ENCODE measurements at regions not wholly inside any gene's neighbourhood (a gene's known extent, or its start where the extent isn't known, plus 50 kb on each side); places are given as distances from the start of the nearest gene placed in this dataset.
A peak's percentile ranks its signal among the peaks of the same experiment; 100 is the strongest.
"Not testable (repeated sequence)": the region's sequence is repeated elsewhere in the genome, so short reads cannot be mapped to it uniquely, and the experiment has no call there.

DNA sequence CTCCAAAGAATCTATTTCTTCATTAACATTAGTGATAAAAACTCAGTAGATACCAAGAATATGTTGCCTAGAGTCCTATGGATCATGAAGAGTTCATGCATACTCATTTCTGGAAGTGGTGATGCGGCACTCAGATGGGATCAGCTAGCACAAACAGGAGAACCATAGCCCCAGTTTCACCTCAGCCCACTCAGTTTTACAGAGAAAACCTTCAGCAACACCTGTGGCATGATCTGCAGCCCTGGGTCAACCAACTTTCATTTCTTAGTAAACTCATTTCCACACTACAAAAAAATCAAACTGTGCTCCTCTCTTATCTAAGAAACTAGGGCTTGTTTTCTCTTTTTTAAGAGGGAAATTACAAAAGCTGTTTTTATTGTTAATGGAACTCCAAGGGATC lies 569.4 kb downstream of the CCDC85A start:
- no peak for ATAC-seq
- intact Hi-C loops (cut with DNase I), result no loop called here
- no peak for DNase-seq

DNA sequence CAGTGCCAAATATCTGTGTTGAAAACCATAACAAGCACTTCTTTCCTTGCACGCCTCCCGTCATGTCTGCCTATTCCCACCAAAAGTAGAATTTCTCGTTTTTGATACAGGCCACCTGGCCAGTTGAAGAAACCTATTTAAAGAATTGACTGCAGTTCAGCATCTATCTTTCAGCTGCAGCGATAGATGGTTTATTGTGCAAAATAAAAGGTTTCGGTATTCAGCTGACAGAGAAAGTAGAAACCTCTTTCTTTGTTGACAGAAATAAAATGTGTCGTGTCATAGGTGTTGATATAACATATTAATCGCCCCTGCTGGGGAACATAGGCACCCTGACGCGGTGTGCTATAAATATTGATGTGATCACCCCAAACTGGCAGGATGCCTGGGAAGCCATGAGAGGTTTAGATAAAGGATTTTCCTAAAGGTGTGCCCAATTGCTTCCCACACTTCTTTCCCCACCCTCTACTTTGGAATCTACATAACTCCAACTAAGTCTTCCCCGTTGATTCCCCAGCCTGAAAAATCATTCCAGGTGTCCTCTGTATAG lies 570.4 kb downstream of the CCDC85A start:
- DNase-seq (peak; percentile 40), ATAC-seq (peak; percentile 41 to 44)
- intact Hi-C loops (cut with DNase I), result no loop called here

DNA sequence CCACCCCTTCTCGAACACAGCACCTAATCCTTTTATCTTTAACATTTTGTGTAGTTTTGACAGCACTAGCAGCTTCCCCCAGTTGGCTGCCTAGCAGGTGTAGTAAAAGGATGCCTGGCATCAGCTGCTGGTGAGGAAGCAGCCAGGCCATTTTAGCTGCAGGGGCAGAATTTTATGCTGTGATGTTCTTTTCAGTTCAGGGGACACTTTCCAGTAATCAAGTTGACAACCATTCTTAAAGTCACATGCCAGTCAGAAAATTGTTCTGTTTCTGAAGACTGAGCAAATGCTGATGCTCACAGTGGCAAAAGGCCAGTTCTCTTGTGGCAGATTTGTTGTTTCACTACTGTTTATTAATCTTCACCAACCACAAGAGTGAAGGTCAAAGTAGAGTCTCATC lies 570.8 kb downstream of the CCDC85A start:
- DNase-seq, result no peak
- no peak for ATAC-seq
- intact Hi-C loops (cut with DNase I), result no loop called here

DNA sequence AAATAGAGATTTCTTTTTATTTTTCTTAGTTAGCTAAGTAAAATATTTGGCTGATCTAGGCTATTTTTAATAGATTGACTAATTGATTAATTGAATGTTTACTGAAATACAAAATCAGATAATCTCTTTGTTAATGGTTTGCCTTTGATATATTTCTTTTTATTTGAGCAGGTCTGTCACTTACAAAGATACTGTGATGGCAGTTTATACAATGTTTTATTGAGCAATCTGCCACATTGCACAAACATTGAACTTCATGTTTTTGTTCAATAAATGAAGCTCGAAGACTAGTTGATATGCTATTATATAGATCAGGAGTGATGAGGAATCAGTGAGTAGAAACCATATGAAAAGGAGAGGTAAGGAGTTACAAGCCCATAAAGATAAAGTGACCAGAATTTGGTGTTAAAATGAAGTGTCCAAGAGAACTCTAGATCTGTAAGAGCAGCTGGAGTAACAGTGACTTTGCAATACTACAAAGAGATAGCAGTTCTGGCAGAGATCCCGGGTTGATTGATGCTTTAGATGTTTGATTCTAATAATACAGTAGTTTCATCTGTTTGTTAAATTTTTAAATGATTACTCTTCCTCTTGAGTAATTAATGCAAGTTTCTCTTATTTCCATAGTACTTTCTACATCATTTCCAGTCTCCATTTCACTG lies 574.2 kb downstream of the CCDC85A start:
- DNase-seq, result no peak
- no peak for ATAC-seq
- intact Hi-C loops (cut with DNase I), result no loop called here

DNA sequence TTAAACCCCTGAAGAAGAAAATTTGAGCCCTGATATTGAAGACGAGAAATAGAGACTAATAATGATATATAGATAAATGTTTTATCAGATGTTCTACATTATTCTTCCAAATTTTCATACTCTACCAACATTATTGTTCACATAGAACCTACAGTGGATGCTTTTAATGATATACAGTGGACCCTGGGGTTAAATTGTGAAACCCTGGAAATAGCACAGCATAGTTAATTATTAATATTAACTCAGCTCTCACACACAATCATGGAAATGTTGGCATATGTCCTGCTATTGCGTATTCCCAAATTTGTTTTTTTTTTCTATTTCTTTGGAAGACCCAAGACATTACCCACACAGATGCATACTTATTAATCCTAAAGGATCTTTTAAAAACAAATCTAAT lies 579.9 kb downstream of the CCDC85A start:
- no peak for DNase-seq
- intact Hi-C loops (cut with DNase I), result no loop called here
- no peak for ATAC-seq

DNA sequence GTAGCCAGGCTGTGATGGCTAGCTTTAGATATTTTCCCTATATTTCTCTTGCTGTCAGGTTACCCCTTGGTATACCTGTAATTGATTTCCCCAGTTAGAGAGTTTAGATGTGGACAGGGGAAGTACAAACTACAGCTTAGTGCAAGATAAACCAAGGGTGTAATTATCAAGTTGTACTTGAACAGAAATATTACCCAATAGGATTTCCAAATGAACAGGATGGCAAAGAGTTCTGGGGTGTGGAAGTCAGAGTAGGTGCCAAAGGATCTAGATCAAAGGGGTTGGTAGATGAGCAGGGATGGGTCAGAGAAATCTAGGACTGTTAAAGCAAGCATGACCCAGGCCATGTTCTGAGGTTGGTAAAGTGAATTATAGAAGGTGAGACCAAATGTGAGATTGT lies 585.2 kb downstream of the CCDC85A start:
- intact Hi-C loops (cut with DNase I), result no loop called here
- DNase-seq (no peak), ATAC-seq (no peak)

DNA sequence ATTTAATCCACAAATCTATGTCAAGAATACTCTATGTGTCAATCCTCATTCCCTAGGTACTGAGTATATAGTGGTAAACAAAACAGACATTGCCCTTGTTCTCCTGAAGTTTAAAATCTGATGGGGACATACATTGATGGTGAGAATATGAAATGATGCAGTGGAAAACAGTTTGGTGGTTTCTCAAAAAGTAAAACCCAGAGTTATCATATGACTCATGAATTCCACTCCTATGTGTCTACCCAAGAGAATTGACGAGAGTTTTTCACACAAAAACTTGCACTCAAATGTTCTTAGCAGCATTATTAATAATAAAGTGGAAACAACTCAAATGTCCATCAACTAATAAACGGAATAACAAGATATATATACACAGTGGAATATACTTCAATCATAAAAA lies 586.7 kb downstream of the CCDC85A start:
- ATAC-seq, result no peak
- intact Hi-C loops (cut with DNase I), result no loop called here
- DNase-seq, result no peak

DNA sequence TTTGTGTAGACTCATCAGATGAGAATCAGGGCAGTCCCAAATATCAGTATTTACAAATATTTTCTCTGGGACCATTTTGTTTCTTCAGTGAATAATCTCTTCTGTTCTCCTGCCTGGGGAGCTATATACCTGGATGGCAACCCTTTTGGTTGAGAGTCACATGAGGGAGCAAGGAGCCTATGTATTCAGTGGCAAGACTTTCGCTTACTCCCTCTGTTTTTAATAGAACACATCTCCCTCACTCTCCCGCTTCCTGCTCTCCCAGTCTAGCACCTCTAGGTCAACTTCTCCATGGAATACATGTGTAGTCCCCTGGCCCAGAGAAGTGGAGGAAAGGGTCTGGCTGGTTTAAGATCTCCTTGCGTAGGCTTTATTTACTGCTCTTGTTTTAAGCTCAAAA lies 600.3 kb downstream of the CCDC85A start:
- intact Hi-C loops (cut with DNase I), result no loop called here
- ATAC-seq, result no peak
- DNase-seq, result no peak

DNA sequence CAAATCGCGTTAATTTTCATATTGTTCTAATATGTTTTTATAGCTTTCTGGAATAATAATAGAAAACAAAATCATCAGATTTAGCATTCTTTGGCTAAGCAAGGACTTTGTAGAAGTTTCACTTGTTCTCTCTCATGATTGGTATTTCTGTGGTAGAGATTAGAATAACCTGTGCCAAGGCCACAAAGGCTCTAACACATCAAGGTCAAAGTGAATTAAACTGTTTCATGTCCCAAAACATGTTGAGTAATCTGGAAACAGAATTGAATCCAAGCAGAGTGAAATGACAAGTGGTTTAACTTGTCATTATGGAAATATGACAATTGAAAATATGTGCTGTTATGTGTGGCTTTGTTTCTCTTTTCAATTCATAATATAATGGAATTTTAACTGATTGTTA lies 617.4 kb downstream of the CCDC85A start:
- intact Hi-C loops (cut with DNase I), result no loop called here
- ATAC-seq, result no peak
- DNase-seq, result no peak

DNA sequence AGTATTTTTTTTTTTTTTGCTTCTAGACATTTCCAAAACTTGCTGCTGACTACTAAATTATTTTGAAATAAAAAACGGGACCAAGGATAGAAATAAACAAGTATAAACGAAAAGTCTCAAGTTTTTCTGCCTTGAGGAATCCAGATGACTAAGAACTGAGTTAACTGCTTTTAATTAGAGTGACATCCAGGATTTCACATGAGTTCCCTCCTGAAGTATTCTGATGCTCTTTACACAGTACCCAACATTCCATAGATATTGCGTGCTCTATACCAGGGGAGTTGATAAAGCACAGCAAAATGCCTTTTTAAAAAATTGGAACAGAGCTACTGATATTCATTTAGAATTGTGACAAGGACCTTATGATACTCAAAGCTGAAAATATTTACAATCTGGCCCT lies 618.0 kb downstream of the CCDC85A start:
- DNase-seq, result no peak
- no peak for ATAC-seq
- intact Hi-C loops (cut with DNase I), result no loop called here

DNA sequence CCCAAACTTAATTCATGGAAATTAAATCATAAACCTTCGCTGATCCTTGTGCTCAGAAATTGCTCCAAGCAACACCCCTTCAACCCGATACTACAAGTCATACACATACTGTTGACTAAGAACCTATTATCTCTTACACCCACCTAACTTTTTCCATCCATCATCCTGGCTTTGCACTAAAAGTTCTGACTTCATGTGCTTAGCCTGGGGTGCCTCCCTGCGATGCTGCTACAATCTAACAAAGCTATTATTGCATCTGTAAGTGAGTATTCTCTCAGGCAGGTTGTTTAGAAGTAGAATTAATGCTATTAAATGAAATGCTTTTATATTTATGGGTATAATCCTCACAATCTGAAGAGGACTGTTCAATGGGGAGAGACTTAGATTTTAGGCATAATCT lies 619.8 kb downstream of the CCDC85A start:
- DNase-seq (no peak), ATAC-seq (no peak)
- intact Hi-C loops (cut with DNase I), result no loop called here

DNA sequence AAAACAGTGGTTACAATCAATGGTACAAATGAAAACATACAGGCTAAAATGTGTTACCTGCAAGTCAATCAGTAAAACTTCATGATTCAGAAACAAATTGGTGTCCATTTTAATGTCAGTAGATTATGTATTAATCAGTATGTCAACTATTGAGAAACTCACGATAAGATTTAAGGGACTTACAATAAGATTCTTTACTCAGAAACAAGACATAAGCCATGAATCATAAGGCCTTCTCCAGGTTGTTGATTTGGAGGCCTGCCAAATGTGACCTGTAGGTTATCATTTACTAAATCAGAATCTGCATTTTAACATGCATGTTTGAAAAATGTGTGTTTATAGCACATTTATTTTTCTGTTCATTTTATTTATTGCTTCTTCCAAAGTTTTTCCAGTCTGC lies 623.1 kb downstream of the CCDC85A start:
- DNase-seq (no peak), ATAC-seq (no peak)
- intact Hi-C loops (cut with DNase I), result no loop called here

DNA sequence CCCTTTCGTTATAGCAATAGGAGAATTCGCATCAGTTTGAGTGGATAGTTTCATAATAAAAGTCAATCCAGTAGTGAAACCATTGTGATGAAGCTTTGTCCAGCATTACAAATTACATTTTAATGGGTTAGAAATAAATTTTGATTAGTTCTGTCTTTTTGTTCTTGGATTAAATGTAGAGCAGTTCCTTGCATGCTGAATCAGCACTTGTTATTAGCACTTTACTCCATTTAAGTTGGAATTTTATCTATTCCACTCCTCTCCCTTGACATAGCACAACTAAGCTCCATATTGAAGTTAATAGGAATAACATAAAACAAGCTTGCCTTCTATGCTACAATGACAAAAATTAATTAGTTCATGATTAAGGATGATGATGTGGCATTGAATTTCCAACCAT lies 624.1 kb downstream of the CCDC85A start:
- no peak for ATAC-seq
- DNase-seq, result no peak
- intact Hi-C loops (cut with DNase I), result no loop called here

DNA sequence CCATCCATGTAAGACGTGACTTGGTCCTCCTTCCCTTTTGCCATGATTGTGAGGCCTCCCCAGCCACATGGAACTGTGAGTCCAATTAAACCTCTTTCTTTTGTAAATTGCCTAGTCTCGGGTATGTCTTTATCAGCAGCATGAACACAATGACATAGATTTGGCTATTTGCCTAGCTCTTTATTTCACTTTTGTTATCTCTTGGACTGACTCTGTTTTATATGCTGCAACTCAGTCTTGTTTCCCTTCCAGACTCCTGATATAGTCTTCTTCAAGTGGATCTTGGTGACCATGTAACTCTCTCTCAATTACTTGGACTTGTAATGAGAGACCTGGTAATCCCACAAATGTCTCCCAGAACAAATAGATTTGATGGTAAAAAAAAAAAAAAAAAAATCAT lies 627.6 kb downstream of the CCDC85A start:
- intact Hi-C loops (cut with DNase I), result no loop called here
- ATAC-seq, result no peak

DNA sequence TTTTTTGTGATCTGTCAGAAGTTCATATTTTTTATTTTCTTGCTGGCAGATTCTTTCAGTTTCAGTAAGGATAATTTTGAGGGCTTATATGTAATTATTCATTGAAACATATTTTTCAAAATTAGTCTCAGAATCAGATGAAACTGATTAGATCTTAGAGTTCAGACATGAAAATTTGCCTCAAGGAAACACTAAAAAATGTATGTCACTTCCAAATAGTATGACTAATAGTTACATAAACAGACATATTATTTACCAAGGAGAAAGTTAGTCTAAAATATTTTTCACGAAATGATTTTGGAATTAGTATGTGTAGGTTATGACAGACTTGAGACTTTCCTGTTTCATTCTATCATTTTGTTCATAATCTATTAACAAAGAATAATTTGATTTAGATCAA lies 628.6 kb downstream of the CCDC85A start:
- intact Hi-C loops (cut with DNase I), result no loop called here
- DNase-seq (no peak), ATAC-seq (no peak)

More for the DNA sequence above, 627.6 kb downstream of the CCDC85A start:
- no peak for DNase-seq

DNA sequence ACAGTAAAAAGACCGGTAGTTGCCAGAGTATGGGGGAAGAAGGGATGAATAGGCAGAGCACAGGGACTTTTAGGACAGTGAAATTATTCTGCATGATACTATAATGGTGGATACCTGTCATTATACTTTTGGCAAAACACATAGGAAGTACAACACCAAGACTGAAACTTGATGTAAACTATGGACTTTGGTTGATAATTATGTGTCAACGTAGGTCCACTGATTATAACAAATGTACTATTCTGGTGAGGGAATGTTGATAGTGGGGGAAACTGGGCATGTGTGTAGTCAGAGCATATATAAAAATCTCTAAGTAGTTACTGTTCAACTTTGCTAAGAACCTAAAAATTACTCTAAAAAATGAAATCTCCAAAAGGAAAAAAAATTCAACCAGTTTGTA lies 629.7 kb downstream of the CCDC85A start:
- DNase-seq (no peak), ATAC-seq (no peak)
- intact Hi-C loops (cut with DNase I), result no loop called here

DNA sequence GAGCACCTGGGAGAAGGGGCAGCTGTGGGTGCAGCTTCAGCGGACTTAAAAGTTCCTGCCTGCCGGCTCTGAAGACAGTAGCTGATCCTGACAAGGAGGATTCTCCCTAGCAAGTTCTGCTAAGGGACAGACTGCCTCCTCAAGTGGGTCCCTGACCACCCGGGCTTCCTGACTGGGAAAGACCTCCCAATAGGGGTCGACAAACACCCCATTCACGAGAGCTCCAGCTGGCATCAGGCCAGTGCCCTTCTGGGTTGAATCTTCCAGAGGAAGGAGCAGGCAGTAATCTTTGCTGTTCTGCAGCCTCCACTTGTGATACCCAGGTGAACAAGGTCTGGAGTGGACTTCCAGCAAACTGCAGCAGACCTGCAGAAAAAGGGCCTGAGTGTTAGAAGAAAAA lies 632.9 kb downstream of the CCDC85A start:
- no peak for ATAC-seq
- intact Hi-C loops (cut with DNase I), result no loop called here
- DNase-seq, result no peak

DNA sequence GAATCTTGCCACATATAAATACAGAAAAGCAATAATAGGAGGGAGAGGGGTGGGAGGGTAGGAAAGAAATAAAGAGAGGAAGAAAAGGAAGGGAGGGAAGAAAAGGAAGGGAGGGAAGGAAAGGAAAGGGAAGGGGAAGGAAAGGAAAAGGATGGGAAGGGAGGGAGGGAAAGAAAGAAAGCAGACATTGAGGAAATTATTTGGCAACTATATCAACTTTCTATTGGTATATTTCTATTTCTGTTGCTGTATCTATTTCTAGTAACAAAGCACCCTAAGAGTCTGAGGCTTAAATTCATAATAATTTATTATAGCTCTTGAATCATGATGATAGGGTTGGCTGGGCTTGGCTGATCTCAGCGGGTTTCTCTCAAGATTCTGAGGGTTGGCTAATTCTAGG lies 648.0 kb downstream of the CCDC85A start:
- intact Hi-C loops (cut with DNase I), result no loop called here
- ATAC-seq (no peak), DNase-seq (no peak)

DNA sequence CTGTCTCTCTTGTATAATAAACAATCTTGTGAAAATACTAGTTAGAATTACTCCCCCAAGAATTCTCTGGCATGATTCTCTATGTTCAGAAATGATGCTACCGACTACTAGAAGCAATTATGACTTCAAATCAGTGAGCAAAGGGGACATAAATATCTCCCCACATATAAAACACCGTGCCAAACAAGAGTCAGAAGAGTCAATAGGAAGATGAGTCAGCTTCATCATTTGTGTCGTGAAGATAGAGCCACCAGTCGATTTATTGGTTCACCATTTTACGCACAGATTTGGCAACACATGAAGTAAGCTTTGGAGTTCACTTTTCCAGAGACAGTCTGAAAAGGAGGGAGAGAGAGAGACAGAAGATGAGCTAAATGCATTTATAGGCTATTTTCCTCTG lies 650.9 kb downstream of the CCDC85A start:
- intact Hi-C loops (cut with DNase I), result no loop called here
- ATAC-seq (no peak), DNase-seq (no peak)

DNA sequence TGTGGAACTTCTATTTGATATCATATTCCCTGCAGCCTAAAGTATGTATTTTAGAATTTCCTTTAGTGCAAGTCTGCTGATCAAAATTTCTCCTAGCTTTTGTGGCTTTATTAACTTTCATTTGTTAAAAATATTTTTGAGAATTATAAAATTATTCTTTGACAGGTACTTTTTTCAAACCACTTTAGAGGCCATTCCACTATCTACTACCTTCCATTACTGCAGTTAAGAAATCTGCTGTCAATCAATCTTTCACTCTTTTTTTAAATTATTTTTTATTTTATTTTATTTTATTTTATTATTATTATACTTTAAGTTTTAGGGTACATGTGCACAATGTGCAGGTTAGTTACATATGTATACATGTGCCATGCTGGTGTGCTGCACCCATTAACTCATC lies 656.2 kb downstream of the CCDC85A start:
- DNase-seq; intact Hi-C loops (cut with DNase I); ATAC-seq: not testable (repeated sequence)

DNA sequence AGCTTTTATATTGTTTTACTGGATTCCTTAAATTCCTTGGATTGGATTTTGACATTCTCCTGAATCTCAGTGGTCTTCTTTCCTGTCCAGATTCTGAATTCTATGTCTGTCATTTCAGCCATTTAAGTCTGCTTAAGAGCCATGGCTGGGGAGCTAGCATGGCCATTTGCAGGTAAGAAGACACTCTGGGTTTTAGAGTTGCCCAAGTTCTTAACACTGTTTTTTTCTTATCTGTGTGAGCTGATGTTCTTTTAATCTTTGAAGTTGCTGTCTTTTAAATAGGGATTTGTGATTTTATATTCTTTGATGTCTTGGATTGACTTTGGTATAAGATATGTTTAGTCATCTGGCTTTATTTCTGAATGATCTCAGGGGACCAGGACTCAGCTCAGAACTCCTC lies 677.2 kb downstream of the CCDC85A start:
- no peak for ATAC-seq
- intact Hi-C loops (cut with DNase I), result no loop called here
- no peak for DNase-seq

DNA sequence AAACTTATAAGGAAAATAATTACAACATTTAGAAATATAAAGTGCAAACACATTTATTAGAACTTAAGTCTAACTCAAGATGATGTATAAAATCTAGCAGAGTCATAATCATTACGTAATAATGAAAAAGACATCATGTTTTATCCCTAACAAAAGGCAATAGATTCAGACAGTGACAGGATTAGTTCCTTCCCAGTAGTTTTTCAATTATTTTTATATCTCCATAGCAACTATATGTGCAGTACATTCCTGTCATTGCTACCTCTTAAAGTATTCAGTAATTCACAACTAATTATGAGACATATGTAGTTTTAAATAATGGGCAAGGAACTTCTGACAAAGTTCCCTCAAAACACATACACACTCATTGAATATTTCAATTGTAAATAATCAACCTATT lies 687.9 kb downstream of the CCDC85A start:
- ATAC-seq (no peak), DNase-seq (no peak)
- intact Hi-C loops (cut with DNase I), result no loop called here

All from left cardiac atrium (tissue), 4 donors.